ENCODE measurements at regions not wholly inside any gene's neighbourhood (a gene's known extent, or its start where the extent isn't known, plus 50 kb on each side); places are given as distances from the start of the nearest gene placed in this dataset.

GRCh38 chr16:86083382-86084002 lies 184.5 kb downstream of the IRF8 start:
- no peak for TF ChIP-seq CTCF (IDR thresholded peaks at IDR 0.05; ENCODE audit: low read depth, low read length, poor library complexity, severe bottlenecking)
- no peak for TF ChIP-seq EZH2phosphoT487 (IDR thresholded peaks at IDR 0.05; ENCODE audit: borderline replicate concordance, low read length)

All from DOHH2 (cell line).